Naive thymus-derived CD4-positive, alpha-beta T cell (primary cell): ENCODE measurements at regions not wholly inside any gene's neighbourhood (a gene's known extent, or its start where the extent isn't known, plus 50 kb on each side); places are given as distances from the start of the nearest gene placed in this dataset.

Source experiments
- ATAC-seq: fragments of 150-1000 bp; cut with Tn5 transposase; 2 replicates; pipeline ENCODE4 v1.10.0; 2021; ENCODE audit warnings: mild to moderate bottlenecking, moderate library complexity
- CTCF ChIA-PET: fragments of 350-600 bp; sonication (Branson Sonifier 250); formaldehyde crosslinking; loops from one replicate; lab custom pipeline; 2021; ENCODE audit warnings: antibody characterized with exemption; lab: Charles Lee
- POLR2A ChIA-PET: fragments of 350-600 bp; sonication (Branson Sonifier 250); formaldehyde crosslinking; loops from one replicate; lab custom pipeline; 2021; ENCODE audit warnings: antibody characterized with exemption, inconsistent platforms; lab: Charles Lee
- DNase-seq, 9 donors: peaks; one replicate each; pipeline versions ENCODE4 v3.0.0 to v3.0.0-alpha.2; 2020 to 2022; ENCODE audit warnings: mixed read lengths in 1 of 9
- H3K27ac ChIP-seq: one replicate; pipeline ENCODE4 v1.7.0; 2013; ENCODE audit warnings: mild to moderate bottlenecking, low read depth, low read length, moderate library complexity
- H3K27me3 ChIP-seq, 2 donors: one replicate each; pipeline ENCODE4 v1.7.0; 2013; ENCODE audit warnings: low read length in 2 of 2, mild to moderate bottlenecking in 2 of 2, moderate library complexity in 2 of 2; ENCODE audit not compliant: control insufficient read depth in 2 of 2, insufficient read depth in 2 of 2
- H3K36me3 ChIP-seq, 3 experiments: 1 replicate in 2 of 3; 2 replicates in 1 of 3; pipeline ENCODE4 v1.7.0; 2013; ENCODE audit warnings: low read length in 3 of 3, mild to moderate bottlenecking in 3 of 3, moderate library complexity in 1 of 3; ENCODE audit not compliant: insufficient read depth in 3 of 3, control insufficient read depth in 2 of 3
- H3K4me1 ChIP-seq, 2 donors: one replicate each; pipeline ENCODE4 v1.7.0; 2013; ENCODE audit warnings: low read length in 2 of 2, mild to moderate bottlenecking in 2 of 2, moderate library complexity in 1 of 2; ENCODE audit not compliant: control insufficient read depth in 2 of 2, insufficient read depth in 2 of 2
- H3K4me3 ChIP-seq: 2 replicates; pipeline ENCODE4 v1.7.0; 2013; ENCODE audit warnings: mild to moderate bottlenecking, low read length
- H3K9me3 ChIP-seq, 3 experiments: 1 replicate in 2 of 3; 2 replicates in 1 of 3; pipeline ENCODE4 v1.7.0; 2013; ENCODE audit warnings: low read length in 3 of 3; ENCODE audit not compliant: control insufficient read depth in 2 of 3
- H3K27ac Mint-ChIP-seq, 9 donors: one replicate each; pipeline ENCODE4 v1.8.0; 2020 to 2022; ENCODE audit warnings: mixed read lengths in 9 of 9, mild to moderate bottlenecking in 8 of 9, moderate library complexity in 5 of 9, inconsistent platforms in 2 of 9
- H3K27me3 Mint-ChIP-seq, 5 donors: one replicate each; pipeline ENCODE4 v1.8.0; 2021 to 2022; ENCODE audit warnings: mixed read lengths in 5 of 5, mild to moderate bottlenecking in 1 of 5
- H3K36me3 Mint-ChIP-seq, 5 donors: one replicate each; pipeline ENCODE4 v1.8.0; 2020 to 2022; ENCODE audit warnings: mixed read lengths in 5 of 5, mild to moderate bottlenecking in 3 of 5, inconsistent platforms in 1 of 5
- H3K4me1 Mint-ChIP-seq, 7 donors: one replicate each; pipeline ENCODE4 v1.8.0; 2020 to 2022; ENCODE audit warnings: mixed read lengths in 7 of 7, mild to moderate bottlenecking in 3 of 7, inconsistent platforms in 1 of 7
- H3K4me3 Mint-ChIP-seq, 10 donors: one replicate each; pipeline ENCODE4 v1.8.0; 2020 to 2022; ENCODE audit warnings: mild to moderate bottlenecking in 10 of 10, mixed read lengths in 10 of 10, moderate library complexity in 6 of 10, inconsistent platforms in 2 of 10
- H3K9me3 Mint-ChIP-seq, 11 donors: one replicate each; pipeline ENCODE4 v1.8.0; 2020 to 2022; ENCODE audit warnings: mixed read lengths in 11 of 11, mild to moderate bottlenecking in 4 of 11, inconsistent platforms in 1 of 11, moderate library complexity in 1 of 11
- intact Hi-C, 2 donors: fragments of 100-400 bp; cut with micrococcal nuclease; formaldehyde crosslinking; loops; one replicate each; pipeline ENCODE4 v1.15.1; 2023

- Mint-ChIP-seq H3K36me3 (peaks cover 0 to 9% (median 7%) of the 10 kb centered on the region in 5 donors), H3K27ac (no peak overlapping the region), H3K27me3 (peaks cover 0 to 16% (median 9%) of the 10 kb centered on the region in 5 donors), H3K4me1 (peaks cover 0 to 21% (median 7%) of the 10 kb centered on the region in 7 donors), H3K4me3 (no peak overlapping the region), H3K9me3 (peaks cover 6 to 17% (median 10%) of the 10 kb centered on the region in 11 donors)
- CTCF ChIA-PET = no interaction called here
- Histone ChIP-seq H3K27me3 (no peaks in the 10 kb centered on the region), H3K4me1 (peaks cover 0 to 4% of the 10 kb centered on the region in 2 donors), H3K4me3 (no peak overlapping the region), H3K9me3 (no peaks in the 10 kb centered on the region), H3K36me3 (no peaks in the 10 kb centered on the region), H3K27ac (no peak overlapping the region)
- ATAC-seq = no peak
- DNase-seq = no peak
- intact Hi-C loops = loop anchor here in 1 of 2 donors (5.0 kb wide), 2 partner anchors 136 to 1036 kb away; no protein-coding TSS in a partner anchor
- POLR2A ChIA-PET = no interaction called here
Measured at GRCh38 chr10:3620818-3621217, 164.2 kb downstream of the KLF6 start.

- intact Hi-C loops = no loop called here
- no peak overlapping the region for H3K27ac ChIP-seq
- Mint-ChIP-seq H3K9me3 (peaks cover 6 to 17% (median 10%) of the 10 kb centered on the region in 11 donors), H3K27me3 (peaks cover 0 to 18% (median 9%) of the 10 kb centered on the region in 5 donors), H3K36me3 (peaks cover 0 to 9% (median 7%) of the 10 kb centered on the region in 5 donors), H3K4me1 (peaks cover 0 to 21% (median 7%) of the 10 kb centered on the region in 7 donors), H3K4me3 (no peak overlapping the region), H3K27ac (no peak overlapping the region)
- DNase-seq = no peak
- POLR2A ChIA-PET = no interaction called here
- no peak for ATAC-seq
- H3K27me3 ChIP-seq = no peaks in the 10 kb centered on the region
- H3K4me3 ChIP-seq = no peak overlapping the region
- no peaks in the 10 kb centered on the region for H3K36me3 ChIP-seq
- H3K4me1 ChIP-seq = peaks cover 0 to 4% of the 10 kb centered on the region in 2 donors
- CTCF ChIA-PET = no interaction called here
- no peaks in the 10 kb centered on the region for H3K9me3 ChIP-seq
Measured at GRCh38 chr10:3619241-3619640, 165.8 kb downstream of the KLF6 start.

- intact Hi-C loops = no loop called here
- H3K4me3 ChIP-seq = no peak overlapping the region
- Mint-ChIP-seq H3K27me3 (peaks cover 0 to 18% (median 9%) of the 10 kb centered on the region in 5 donors), H3K36me3 (peaks cover 0 to 16% (median 7%) of the 10 kb centered on the region in 5 donors), H3K4me3 (no peak overlapping the region), H3K27ac (no peak overlapping the region), H3K9me3 (peaks cover 9 to 22% (median 14%) of the 10 kb centered on the region in 11 donors), H3K4me1 (peaks cover 0 to 2% (median 0%) of the 10 kb centered on the region in 7 donors)
- H3K4me1 ChIP-seq = no peaks in the 10 kb centered on the region
- H3K27me3 ChIP-seq = no peaks in the 10 kb centered on the region
- peaks cover 0 to 5% (median 0%) of the 10 kb centered on the region in 3 experiments for H3K9me3 ChIP-seq
- ChIA-PET POLR2A (no interaction called here), CTCF (no interaction called here)
- H3K36me3 ChIP-seq = no peaks in the 10 kb centered on the region
- DNase-seq (no peak), ATAC-seq (no peak)
- no peak overlapping the region for H3K27ac ChIP-seq
Measured at GRCh38 chr10:3616880-3617279, 168.1 kb downstream of the KLF6 start.

- no peaks in the 10 kb centered on the region for H3K4me1 ChIP-seq
- peaks cover 0 to 15% (median 0%) of the 10 kb centered on the region in 5 donors for H3K27me3 Mint-ChIP-seq
- no peaks in the 10 kb centered on the region for H3K4me1 Mint-ChIP-seq
- no peak for DNase-seq
- no peak overlapping the region for H3K4me3 ChIP-seq
- ATAC-seq = no peak
- no peak overlapping the region for H3K27ac ChIP-seq
- POLR2A ChIA-PET = interaction anchor here (1.1 kb wide), 1 partner anchor 172 kb away, joined by 3 read pairs; the partner anchor contains the start of gene KLF6
- no peaks in the 10 kb centered on the region for H3K36me3 ChIP-seq
- H3K9me3 Mint-ChIP-seq = peaks cover 3 to 42% (median 26%) of the 10 kb centered on the region in 11 donors
- H3K27ac Mint-ChIP-seq = no peak overlapping the region
- intact Hi-C loops = no loop called here
- peaks cover 0 to 14% (median 0%) of the 10 kb centered on the region in 3 experiments for H3K9me3 ChIP-seq
- H3K4me3 Mint-ChIP-seq = no peak overlapping the region
- CTCF ChIA-PET = no interaction called here
- H3K27me3 ChIP-seq = no peaks in the 10 kb centered on the region
- peaks cover 1 to 23% (median 3%) of the 10 kb centered on the region in 5 donors for H3K36me3 Mint-ChIP-seq
Measured at GRCh38 chr10:3613318-3613717, 171.7 kb downstream of the KLF6 start.

GRCh38 chr10:3612183-3613001 lies 172.6 kb downstream of the KLF6 start:
- no peaks in the 10 kb centered on the region for H3K36me3 ChIP-seq

GRCh38 chr10:3606309-3606708 lies 178.7 kb downstream of the KLF6 start:
- Mint-ChIP-seq H3K4me1 (no peaks in the 10 kb centered on the region), H3K9me3 (peaks cover 10 to 63% (median 36%) of the 10 kb centered on the region in 11 donors), H3K4me3 (no peak overlapping the region), H3K36me3 (peaks cover 3 to 27% (median 12%) of the 10 kb centered on the region in 5 donors), H3K27ac (no peak overlapping the region), H3K27me3 (peaks cover 0 to 24% (median 4%) of the 10 kb centered on the region in 5 donors)
- Histone ChIP-seq H3K27me3 (no peaks in the 10 kb centered on the region), H3K9me3 (peaks cover 0 to 14% (median 0%) of the 10 kb centered on the region in 3 experiments), H3K4me1 (no peaks in the 10 kb centered on the region), H3K4me3 (no peak overlapping the region), H3K36me3 (no peaks in the 10 kb centered on the region), H3K27ac (no peak overlapping the region)
- intact Hi-C loops = no loop called here
- no peak for ATAC-seq
- ChIA-PET CTCF (no interaction called here), POLR2A (no interaction called here)
- no peak for DNase-seq

More at GRCh38 chr10:3612183-3613001, 172.6 kb downstream of the KLF6 start:
- Histone ChIP-seq H3K4me1 (no peaks in the 10 kb centered on the region), H3K27me3 (no peaks in the 10 kb centered on the region), H3K9me3 (peaks cover 0 to 18% (median 0%) of the 10 kb centered on the region in 3 experiments), H3K4me3 (no peak overlapping the region), H3K27ac (no peak overlapping the region)
- Mint-ChIP-seq H3K4me3 (no peak overlapping the region), H3K27ac (no peak overlapping the region), H3K36me3 (peaks cover 3 to 28% (median 7%) of the 10 kb centered on the region in 5 donors), H3K27me3 (peaks cover 0 to 15% (median 0%) of the 10 kb centered on the region in 5 donors), H3K9me3 (peaks cover 6 to 51% (median 30%) of the 10 kb centered on the region in 11 donors), H3K4me1 (no peaks in the 10 kb centered on the region)
- no peak for DNase-seq
- ChIA-PET CTCF (no interaction called here), POLR2A (interaction anchor here (1.1 kb wide), 1 partner anchor 173 kb away, joined by 3 read pairs; the partner anchor contains the start of gene KLF6)
- intact Hi-C loops = no loop called here
- ATAC-seq = no peak
